Tibial artery (tissue), 4 donors: ENCODE measurements at regions not wholly inside any gene's neighbourhood (a gene's known extent, or its start where the extent isn't known, plus 50 kb on each side); places are given as distances from the start of the nearest gene placed in this dataset.

Experiments used
- DNase-seq, 2 donors: peaks; one replicate each; pipeline ENCODE4 v3.0.0-alpha.2; 2019
- H3K27ac ChIP-seq, 2 donors: fragments of 200-600 bp; sonication (generic) in 1 of 2; 1 replicate in 1 of 2; 2 replicates in 1 of 2; pipeline ENCODE4 v1.5.1; 2018 to 2019; ENCODE audit warnings: mild to moderate bottlenecking in 1 of 2
- H3K27me3 ChIP-seq, 2 donors: fragments of 200-600 bp; sonication (generic) in 1 of 2; one replicate each; pipeline versions ENCODE4 v1.5.1 to v1.6.0; 2016 to 2019
- H3K36me3 ChIP-seq, 3 donors: fragments of 200-600 bp; sonication (generic) in 2 of 3; one replicate each; pipeline ENCODE4 v1.5.1; 2016 to 2019; ENCODE audit warnings: mild to moderate bottlenecking in 2 of 3
- H3K4me1 ChIP-seq, 4 donors: fragments of 200-600 bp; sonication (generic) in 2 of 4; 1 replicate in 3 of 4; 2 replicates in 1 of 4; pipeline ENCODE4 v1.5.1; 2016 to 2019
- H3K4me3 ChIP-seq, 2 donors: fragments of 200-600 bp; sonication (generic) in 1 of 2; 1 replicate in 1 of 2; 2 replicates in 1 of 2; pipeline ENCODE4 v1.5.1; 2018 to 2019; ENCODE audit warnings: mild to moderate bottlenecking in 2 of 2
- H3K9me3 ChIP-seq, 3 donors: fragments of 200-600 bp; sonication (generic) in 1 of 3; one replicate each; pipeline ENCODE4 v1.5.1; 2016 to 2019
- CTCF ChIP-seq, 2 experiments: fragments of 200-600 bp in 1 of 2; fragments of 450-650 bp in 1 of 2; IDR thresholded peaks; one replicate each; pipeline ENCODE4 v1.5.1; 2017 to 2019; ENCODE audit warnings: antibody characterized with exemption in 2 of 2, mild to moderate bottlenecking in 1 of 2, moderate library complexity in 1 of 2
- intact Hi-C: fragments of 100-400 bp; cut with DNase I; formaldehyde crosslinking; loops from one replicate; pipeline ENCODE4 v1.15.0; 2023; ENCODE audit warnings: low total_unique reads

DNA sequence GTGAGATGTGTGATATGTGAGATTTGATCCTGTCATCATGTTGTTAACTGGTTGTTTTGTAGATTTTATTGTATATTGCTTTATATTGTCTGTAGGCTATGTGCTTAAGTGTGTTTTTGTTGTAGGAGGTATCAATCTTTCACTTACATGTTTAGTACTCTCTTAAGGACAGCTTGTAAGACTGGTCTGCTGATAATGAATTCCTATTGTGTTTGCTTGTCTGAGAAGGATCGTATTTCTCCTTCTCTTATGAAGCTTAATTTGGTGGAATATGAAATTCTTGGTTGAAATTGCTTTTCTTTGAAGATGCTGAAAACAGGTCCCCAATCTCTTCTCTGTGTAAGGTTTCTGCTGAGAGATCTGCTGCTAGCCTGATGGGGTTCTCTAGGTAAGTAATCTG lies 94.5 kb upstream of the ARHGAP5 start:
- Histone ChIP-seq H3K27ac (no peak overlapping the region), H3K4me1 (no peaks in the 10 kb centered on the region), H3K27me3 (no peaks in the 10 kb centered on the region), H3K36me3 (no peaks in the 10 kb centered on the region), H3K4me3 (no peak overlapping the region), H3K9me3 (peaks cover 0 to 25% (median 9%) of the 10 kb centered on the region in 3 donors)
- intact Hi-C loops = no loop called here
- DNase-seq = no peak
- no peak for TF ChIP-seq CTCF (IDR thresholded peaks at IDR 0.05)

DNA sequence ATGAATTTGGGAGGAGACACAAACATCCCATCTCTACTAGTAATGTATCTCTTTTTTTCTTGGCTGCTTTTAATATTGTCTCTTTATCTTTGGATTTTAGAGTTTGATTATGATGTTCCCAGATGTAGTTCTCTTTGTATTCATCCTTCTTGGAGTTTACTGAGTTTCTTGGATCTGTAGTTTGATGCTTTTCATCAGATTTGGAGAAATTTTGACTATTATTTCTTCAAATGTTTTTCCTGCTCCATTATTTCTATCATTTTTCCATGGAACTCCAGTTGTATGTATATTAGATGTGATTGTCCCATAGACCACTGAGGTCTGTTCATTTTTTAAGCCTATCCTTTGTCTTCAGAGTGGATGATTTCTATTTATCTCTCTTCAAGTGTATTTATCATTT lies 90.7 kb upstream of the ARHGAP5 start:
- no peaks in the 10 kb centered on the region for H3K27me3 ChIP-seq
- no peaks in the 10 kb centered on the region for H3K4me1 ChIP-seq
- DNase-seq = no peak
- H3K36me3 ChIP-seq = no peaks in the 10 kb centered on the region
- TF ChIP-seq CTCF (IDR thresholded peaks at IDR 0.05) = no peak
- no peak overlapping the region for H3K27ac ChIP-seq
- H3K9me3 ChIP-seq = peaks cover 0 to 25% (median 9%) of the 10 kb centered on the region in 3 donors
- intact Hi-C loops = no loop called here
- no peak overlapping the region for H3K4me3 ChIP-seq

DNA sequence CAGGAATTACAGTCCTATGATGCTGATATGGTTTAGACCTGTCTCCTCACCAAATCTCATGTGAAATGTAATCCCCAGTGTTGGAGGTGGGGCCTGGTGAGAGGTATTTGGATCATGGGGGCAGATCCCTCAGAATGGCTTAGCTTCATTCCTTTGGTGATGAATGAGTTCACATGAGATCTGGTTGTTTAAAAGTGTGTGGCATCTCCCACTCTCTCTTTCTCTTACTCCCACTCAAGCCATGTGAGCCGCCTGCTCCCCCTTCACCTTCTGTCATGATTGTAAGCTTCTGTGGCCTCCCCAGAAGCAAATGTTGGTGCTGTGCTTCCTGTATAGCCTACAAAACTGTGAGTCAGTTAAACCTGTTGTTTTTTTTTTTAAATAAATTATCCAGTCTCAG lies 89.4 kb upstream of the ARHGAP5 start:
- Histone ChIP-seq H3K9me3 (peaks cover 0 to 14% (median 3%) of the 10 kb centered on the region in 3 donors), H3K27ac (no peak overlapping the region), H3K27me3 (no peaks in the 10 kb centered on the region), H3K4me3 (no peak overlapping the region), H3K36me3 (no peaks in the 10 kb centered on the region), H3K4me1 (no peaks in the 10 kb centered on the region)
- no peak for TF ChIP-seq CTCF (IDR thresholded peaks at IDR 0.05)
- no peak for DNase-seq
- intact Hi-C loops = no loop called here

DNA sequence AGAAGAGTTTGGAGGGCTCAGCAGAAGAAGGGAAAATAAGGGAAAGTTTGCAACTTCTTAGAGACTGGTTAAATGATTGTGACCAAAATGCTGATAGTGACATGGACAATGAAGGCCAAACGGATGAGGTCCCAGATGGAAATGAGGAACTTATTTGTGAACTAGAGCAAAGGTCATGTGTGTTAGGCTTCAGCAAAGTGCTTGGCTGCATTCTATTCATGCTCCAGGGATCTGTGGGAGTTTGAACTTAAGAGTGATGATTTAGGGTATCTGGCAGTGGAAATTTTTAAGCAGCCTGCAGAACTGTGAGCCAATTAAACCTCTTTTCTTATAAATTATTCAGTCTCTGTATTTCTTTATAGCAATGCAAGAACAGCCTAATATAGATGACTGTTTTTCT lies 88.9 kb upstream of the ARHGAP5 start:
- Histone ChIP-seq H3K27ac (no peak overlapping the region), H3K9me3 (peaks cover 0 to 9% (median 0%) of the 10 kb centered on the region in 3 donors), H3K27me3 (no peaks in the 10 kb centered on the region), H3K4me1 (no peaks in the 10 kb centered on the region), H3K4me3 (no peak overlapping the region), H3K36me3 (no peaks in the 10 kb centered on the region)
- TF ChIP-seq CTCF (IDR thresholded peaks at IDR 0.05) = no peak
- no peak for DNase-seq
- intact Hi-C loops = no loop called here

- Histone ChIP-seq H3K9me3 (no peaks in the 10 kb centered on the region), H3K27me3 (no peaks in the 10 kb centered on the region), H3K4me3 (no peak overlapping the region), H3K4me1 (no peaks in the 10 kb centered on the region), H3K27ac (no peak overlapping the region), H3K36me3 (no peaks in the 10 kb centered on the region)
- intact Hi-C loops = no loop called here
- no peak for DNase-seq
- no peak for TF ChIP-seq CTCF (IDR thresholded peaks at IDR 0.05)
These were observed 86.8 kb upstream of the ARHGAP5 start for GRCh38 chr14:31990183-31990857.
